ENCODE measurements at regions not wholly inside any gene's neighbourhood (a gene's known extent, or its start where the extent isn't known, plus 50 kb on each side); places are given as distances from the start of the nearest gene placed in this dataset.
A peak's percentile ranks its signal among the peaks of the same experiment; 100 is the strongest.

GRCh38 chr5:130955041-130955440, 210.0 kb downstream of the HINT1 start:
- Histone ChIP-seq H3K27ac (ENCODE audit: insufficient read depth in 1 of 2, low read depth in 1 of 2, low read length in 2 of 2, poor library complexity in 1 of 2, severe bottlenecking in 2 of 2) (no peak overlapping the region), H3K27me3 (replicated peaks in 2 of 5; ENCODE audit: control insufficient read depth in 4 of 5, insufficient read depth in 5 of 5, low read length in 4 of 5) (no peaks in the 10 kb centered on the region), H3K4me1 (ENCODE audit: control extremely low read depth in 1 of 4, control insufficient read depth in 4 of 4, insufficient read depth in 4 of 4, low read length in 3 of 4) (peaks cover 0 to 2% (median 0%) of the 10 kb centered on the region in 4 experiments), H3K9me3 (ENCODE audit: control extremely low read depth in 1 of 5, control insufficient read depth in 4 of 5, insufficient read depth in 2 of 5, low read depth in 1 of 5, low read length in 4 of 5) (no peaks in the 10 kb centered on the region), H3K36me3 (ENCODE audit: control insufficient read depth in 4 of 4, insufficient read depth in 4 of 4, low read length in 3 of 4) (no peaks in the 10 kb centered on the region), H3K4me3 (ENCODE audit: control insufficient read depth in 1 of 7, extremely low read depth in 1 of 7, insufficient read depth in 4 of 7, low read depth in 2 of 7, low read length in 6 of 7) (no peak overlapping the region)
- CTCF ChIA-PET = no interaction called here
- POLR2A ChIA-PET = no interaction called here
- peak; percentile 3 to 26 (median 5) for DNase-seq

GRCh38 chr5:130954336-130954735, 210.7 kb downstream of the HINT1 start:
- ChIA-PET CTCF (no interaction called here), POLR2A (no interaction called here)
- Histone ChIP-seq H3K4me3 (ENCODE audit: control insufficient read depth in 1 of 7, extremely low read depth in 1 of 7, insufficient read depth in 4 of 7, low read depth in 2 of 7, low read length in 6 of 7) (no peak overlapping the region), H3K27me3 (replicated peaks in 2 of 5; ENCODE audit: control insufficient read depth in 4 of 5, insufficient read depth in 5 of 5, low read length in 4 of 5) (no peaks in the 10 kb centered on the region), H3K4me1 (ENCODE audit: control extremely low read depth in 1 of 4, control insufficient read depth in 4 of 4, insufficient read depth in 4 of 4, low read length in 3 of 4) (peaks cover 0 to 2% (median 0%) of the 10 kb centered on the region in 4 experiments), H3K36me3 (ENCODE audit: control insufficient read depth in 4 of 4, insufficient read depth in 4 of 4, low read length in 3 of 4) (no peaks in the 10 kb centered on the region), H3K9me3 (ENCODE audit: control extremely low read depth in 1 of 5, control insufficient read depth in 4 of 5, insufficient read depth in 2 of 5, low read depth in 1 of 5, low read length in 4 of 5) (no peaks in the 10 kb centered on the region), H3K27ac (ENCODE audit: insufficient read depth in 1 of 2, low read depth in 1 of 2, low read length in 2 of 2, poor library complexity in 1 of 2, severe bottlenecking in 2 of 2) (no peak overlapping the region)
- no peak for DNase-seq
- 86% methylated on average over 1 of the region's 1 CpG for WGBS (ENCODE audit: insufficient coverage)

GRCh38 chr5:130939059-130939458, 226.0 kb downstream of the HINT1 start:
- no peaks in the 10 kb centered on the region for H3K27me3 ChIP-seq (replicated peaks in 2 of 5; ENCODE audit: control insufficient read depth in 4 of 5, insufficient read depth in 5 of 5, low read length in 4 of 5)
- no peak overlapping the region for H3K27ac ChIP-seq (ENCODE audit: insufficient read depth in 1 of 2, low read depth in 1 of 2, low read length in 2 of 2, poor library complexity in 1 of 2, severe bottlenecking in 2 of 2)
- POLR2A ChIA-PET = no interaction called here
- CTCF ChIA-PET = no interaction called here
- H3K9me3 ChIP-seq (ENCODE audit: control extremely low read depth in 1 of 5, control insufficient read depth in 4 of 5, insufficient read depth in 2 of 5, low read depth in 1 of 5, low read length in 4 of 5) = no peaks in the 10 kb centered on the region
- WGBS (ENCODE audit: insufficient coverage) = 100% methylated on average over 1 of the region's 3 CpGs
- DNase-seq = no peak
- H3K4me3 ChIP-seq (ENCODE audit: control insufficient read depth in 1 of 7, extremely low read depth in 1 of 7, insufficient read depth in 4 of 7, low read depth in 2 of 7, low read length in 6 of 7) = no peak overlapping the region
- no peaks in the 10 kb centered on the region for H3K4me1 ChIP-seq (ENCODE audit: control extremely low read depth in 1 of 4, control insufficient read depth in 4 of 4, insufficient read depth in 4 of 4, low read length in 3 of 4)
- no peaks in the 10 kb centered on the region for H3K36me3 ChIP-seq (ENCODE audit: control insufficient read depth in 4 of 4, insufficient read depth in 4 of 4, low read length in 3 of 4)

- no peak for DNase-seq
- Histone ChIP-seq H3K9me3 (ENCODE audit: control extremely low read depth in 1 of 5, control insufficient read depth in 4 of 5, insufficient read depth in 2 of 5, low read depth in 1 of 5, low read length in 4 of 5) (peaks cover 0 to 4% (median 0%) of the 10 kb centered on the region in 5 experiments), H3K4me1 (ENCODE audit: control extremely low read depth in 1 of 4, control insufficient read depth in 4 of 4, insufficient read depth in 4 of 4, low read length in 3 of 4) (no peaks in the 10 kb centered on the region), H3K36me3 (ENCODE audit: control insufficient read depth in 4 of 4, insufficient read depth in 4 of 4, low read length in 3 of 4) (no peaks in the 10 kb centered on the region), H3K4me3 (ENCODE audit: control insufficient read depth in 1 of 7, extremely low read depth in 1 of 7, insufficient read depth in 4 of 7, low read depth in 2 of 7, low read length in 6 of 7) (no peak overlapping the region), H3K27me3 (replicated peaks in 2 of 5; ENCODE audit: control insufficient read depth in 4 of 5, insufficient read depth in 5 of 5, low read length in 4 of 5) (no peaks in the 10 kb centered on the region), H3K27ac (ENCODE audit: insufficient read depth in 1 of 2, low read depth in 1 of 2, low read length in 2 of 2, poor library complexity in 1 of 2, severe bottlenecking in 2 of 2) (no peak overlapping the region)
- WGBS (ENCODE audit: insufficient coverage) = 100% methylated on average over 1 of the region's 2 CpGs
- ChIA-PET CTCF (no interaction called here), POLR2A (no interaction called here)
Observed at GRCh38 chr5:130937046-130937445, 228.0 kb downstream of the HINT1 start.

GRCh38 chr5:130923543-130924124, 241.4 kb downstream of the HINT1 start:
- DNase-seq = no peak
- Histone ChIP-seq H3K36me3 (ENCODE audit: control insufficient read depth in 4 of 4, insufficient read depth in 4 of 4, low read length in 3 of 4) (no peaks in the 10 kb centered on the region), H3K27ac (ENCODE audit: insufficient read depth in 1 of 2, low read depth in 1 of 2, low read length in 2 of 2, poor library complexity in 1 of 2, severe bottlenecking in 2 of 2) (no peak overlapping the region), H3K4me1 (ENCODE audit: control extremely low read depth in 1 of 4, control insufficient read depth in 4 of 4, insufficient read depth in 4 of 4, low read length in 3 of 4) (no peaks in the 10 kb centered on the region), H3K4me3 (ENCODE audit: control insufficient read depth in 1 of 7, extremely low read depth in 1 of 7, insufficient read depth in 4 of 7, low read depth in 2 of 7, low read length in 6 of 7) (no peak overlapping the region), H3K9me3 (ENCODE audit: control extremely low read depth in 1 of 5, control insufficient read depth in 4 of 5, insufficient read depth in 2 of 5, low read depth in 1 of 5, low read length in 4 of 5) (no peaks in the 10 kb centered on the region), H3K27me3 (replicated peaks in 2 of 5; ENCODE audit: control insufficient read depth in 4 of 5, insufficient read depth in 5 of 5, low read length in 4 of 5) (no peaks in the 10 kb centered on the region)
- 100% methylated on average over 1 of the region's 3 CpGs for WGBS (ENCODE audit: insufficient coverage)
- ChIA-PET POLR2A (no interaction called here), CTCF (no interaction called here)

- ChIA-PET CTCF (interaction anchor here (1.2 kb wide), 1 partner anchor 20 kb away, joined by 3 read pairs; no protein-coding TSS in a partner anchor), POLR2A (no interaction called here)
- Histone ChIP-seq H3K27ac (ENCODE audit: insufficient read depth in 1 of 2, low read depth in 1 of 2, low read length in 2 of 2, poor library complexity in 1 of 2, severe bottlenecking in 2 of 2) (no peak overlapping the region), H3K4me1 (ENCODE audit: control extremely low read depth in 1 of 4, control insufficient read depth in 4 of 4, insufficient read depth in 4 of 4, low read length in 3 of 4) (no peaks in the 10 kb centered on the region), H3K27me3 (replicated peaks in 2 of 5; ENCODE audit: control insufficient read depth in 4 of 5, insufficient read depth in 5 of 5, low read length in 4 of 5) (no peaks in the 10 kb centered on the region), H3K36me3 (ENCODE audit: control insufficient read depth in 4 of 4, insufficient read depth in 4 of 4, low read length in 3 of 4) (no peaks in the 10 kb centered on the region), H3K4me3 (ENCODE audit: control insufficient read depth in 1 of 7, extremely low read depth in 1 of 7, insufficient read depth in 4 of 7, low read depth in 2 of 7, low read length in 6 of 7) (no peak overlapping the region), H3K9me3 (ENCODE audit: control extremely low read depth in 1 of 5, control insufficient read depth in 4 of 5, insufficient read depth in 2 of 5, low read depth in 1 of 5, low read length in 4 of 5) (peaks cover 0 to 2% (median 0%) of the 10 kb centered on the region in 5 experiments)
- DNase-seq = no peak
Observed at GRCh38 chr5:130912088-130912487, 253.0 kb downstream of the HINT1 start.

- WGBS (ENCODE audit: insufficient coverage) = no CpG with 5 or more reads among the region's 3 CpGs
- ChIA-PET CTCF (no interaction called here), POLR2A (no interaction called here)
- Histone ChIP-seq H3K27me3 (replicated peaks in 2 of 5; ENCODE audit: control insufficient read depth in 4 of 5, insufficient read depth in 5 of 5, low read length in 4 of 5) (no peaks in the 10 kb centered on the region), H3K27ac (ENCODE audit: insufficient read depth in 1 of 2, low read depth in 1 of 2, low read length in 2 of 2, poor library complexity in 1 of 2, severe bottlenecking in 2 of 2) (no peak overlapping the region), H3K4me1 (ENCODE audit: control extremely low read depth in 1 of 4, control insufficient read depth in 4 of 4, insufficient read depth in 4 of 4, low read length in 3 of 4) (no peaks in the 10 kb centered on the region), H3K36me3 (ENCODE audit: control insufficient read depth in 4 of 4, insufficient read depth in 4 of 4, low read length in 3 of 4) (no peaks in the 10 kb centered on the region), H3K4me3 (ENCODE audit: control insufficient read depth in 1 of 7, extremely low read depth in 1 of 7, insufficient read depth in 4 of 7, low read depth in 2 of 7, low read length in 6 of 7) (no peak overlapping the region), H3K9me3 (ENCODE audit: control extremely low read depth in 1 of 5, control insufficient read depth in 4 of 5, insufficient read depth in 2 of 5, low read depth in 1 of 5, low read length in 4 of 5) (peaks cover 0 to 2% (median 0%) of the 10 kb centered on the region in 5 experiments)
- DNase-seq = no peak
Observed at GRCh38 chr5:130908186-130908585, 256.9 kb downstream of the HINT1 start.

All from common myeloid progenitor, CD34-positive (primary cell).